ENCODE measurements at regions not wholly inside any gene's neighbourhood (a gene's known extent, or its start where the extent isn't known, plus 50 kb on each side); places are given as distances from the start of the nearest gene placed in this dataset.

GRCh38 chrX:110509755-110510532, 151.3 kb downstream of the RTL9 start:
- TF ChIP-seq POU6F1 (CRISPR knock-in tag; IDR thresholded peaks at IDR 0.05; ENCODE audit: borderline replicate concordance, low read depth) = no peak
- TF ChIP-seq ZFP30 (CRISPR knock-in tag; IDR thresholded peaks at IDR 0.05) = no peak
- TF ChIP-seq CREB5 (CRISPR knock-in tag; IDR thresholded peaks at IDR 0.05; ENCODE audit: low read depth) = no peak
- TF ChIP-seq OSR1 (CRISPR knock-in tag; IDR thresholded peaks at IDR 0.05) = no peak
- no peak for TF ChIP-seq CSRNP3 (CRISPR knock-in tag; IDR thresholded peaks at IDR 0.05)
- no peak for TF ChIP-seq ARNTL (CRISPR knock-in tag; IDR thresholded peaks at IDR 0.05; ENCODE audit: borderline replicate concordance, low read depth)
- TF ChIP-seq ZFP3 (CRISPR knock-in tag; IDR thresholded peaks at IDR 0.05) = no peak
- TF ChIP-seq ISL1 (CRISPR knock-in tag; IDR thresholded peaks at IDR 0.05) = no peak
- no peak for TF ChIP-seq TOX (CRISPR knock-in tag; IDR thresholded peaks at IDR 0.05; ENCODE audit: borderline replicate concordance)
- TF ChIP-seq, protein P1, sequence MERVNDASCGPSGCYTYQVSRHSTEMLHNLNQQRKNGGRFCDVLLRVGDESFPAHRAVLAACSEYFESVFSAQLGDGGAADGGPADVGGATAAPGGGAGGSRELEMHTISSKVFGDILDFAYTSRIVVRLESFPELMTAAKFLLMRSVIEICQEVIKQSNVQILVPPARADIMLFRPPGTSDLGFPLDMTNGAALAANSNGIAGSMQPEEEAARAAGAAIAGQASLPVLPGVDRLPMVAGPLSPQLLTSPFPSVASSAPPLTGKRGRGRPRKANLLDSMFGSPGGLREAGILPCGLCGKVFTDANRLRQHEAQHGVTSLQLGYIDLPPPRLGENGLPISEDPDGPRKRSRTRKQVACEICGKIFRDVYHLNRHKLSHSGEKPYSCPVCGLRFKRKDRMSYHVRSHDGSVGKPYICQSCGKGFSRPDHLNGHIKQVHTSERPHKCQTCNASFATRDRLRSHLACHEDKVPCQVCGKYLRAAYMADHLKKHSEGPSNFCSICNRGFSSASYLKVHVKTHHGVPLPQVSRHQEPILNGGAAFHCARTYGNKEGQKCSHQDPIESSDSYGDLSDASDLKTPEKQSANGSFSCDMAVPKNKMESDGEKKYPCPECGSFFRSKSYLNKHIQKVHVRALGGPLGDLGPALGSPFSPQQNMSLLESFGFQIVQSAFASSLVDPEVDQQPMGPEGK (CRISPR knock-in tag; IDR thresholded peaks at IDR 0.05; ENCODE audit: borderline replicate concordance) = no peak
- TF ChIP-seq ESRRG (CRISPR knock-in tag; IDR thresholded peaks at IDR 0.05) = no peak
